ENCODE measurements at regions not wholly inside any gene's neighbourhood (a gene's known extent, or its start where the extent isn't known, plus 50 kb on each side); places are given as distances from the start of the nearest gene placed in this dataset.
A peak's percentile ranks its signal among the peaks of the same experiment; 100 is the strongest.

DNA sequence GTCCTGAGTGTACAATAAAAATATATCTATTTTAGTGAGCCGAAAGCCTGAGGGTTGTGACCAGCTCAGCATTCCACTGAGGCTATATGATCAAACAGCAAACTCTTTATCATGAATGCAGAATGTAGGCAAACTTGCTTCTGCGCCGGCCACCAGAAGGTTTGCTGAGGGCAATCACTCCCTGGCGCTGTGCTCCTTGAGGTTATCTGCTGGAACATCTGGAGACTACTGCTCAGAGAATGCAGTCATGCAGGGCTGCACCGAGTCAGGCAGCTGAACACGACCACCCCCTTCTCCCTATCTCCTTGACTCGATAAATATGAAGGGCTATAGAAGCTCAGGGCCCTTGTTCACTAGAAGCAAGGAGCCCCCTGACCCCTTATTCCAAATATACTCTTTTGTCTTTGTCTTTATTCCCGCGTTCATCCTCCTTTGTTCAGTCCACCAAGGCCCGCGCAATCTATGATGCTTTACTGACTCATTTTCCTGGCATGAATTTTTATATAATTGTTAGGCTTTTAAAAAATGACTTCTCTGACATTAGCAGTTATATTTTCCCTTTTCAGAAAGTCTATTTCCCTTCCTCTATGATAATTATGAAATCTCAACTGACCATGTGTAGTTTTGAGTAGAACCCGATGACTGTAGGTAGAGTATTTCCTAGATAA lies 1089.3 kb downstream of the SLC16A7 start:
- TF ChIP-seq, protein P1, sequence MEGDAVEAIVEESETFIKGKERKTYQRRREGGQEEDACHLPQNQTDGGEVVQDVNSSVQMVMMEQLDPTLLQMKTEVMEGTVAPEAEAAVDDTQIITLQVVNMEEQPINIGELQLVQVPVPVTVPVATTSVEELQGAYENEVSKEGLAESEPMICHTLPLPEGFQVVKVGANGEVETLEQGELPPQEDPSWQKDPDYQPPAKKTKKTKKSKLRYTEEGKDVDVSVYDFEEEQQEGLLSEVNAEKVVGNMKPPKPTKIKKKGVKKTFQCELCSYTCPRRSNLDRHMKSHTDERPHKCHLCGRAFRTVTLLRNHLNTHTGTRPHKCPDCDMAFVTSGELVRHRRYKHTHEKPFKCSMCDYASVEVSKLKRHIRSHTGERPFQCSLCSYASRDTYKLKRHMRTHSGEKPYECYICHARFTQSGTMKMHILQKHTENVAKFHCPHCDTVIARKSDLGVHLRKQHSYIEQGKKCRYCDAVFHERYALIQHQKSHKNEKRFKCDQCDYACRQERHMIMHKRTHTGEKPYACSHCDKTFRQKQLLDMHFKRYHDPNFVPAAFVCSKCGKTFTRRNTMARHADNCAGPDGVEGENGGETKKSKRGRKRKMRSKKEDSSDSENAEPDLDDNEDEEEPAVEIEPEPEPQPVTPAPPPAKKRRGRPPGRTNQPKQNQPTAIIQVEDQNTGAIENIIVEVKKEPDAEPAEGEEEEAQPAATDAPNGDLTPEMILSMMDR (IDR thresholded peaks at IDR 0.05; ENCODE audit: control extremely low read depth in 1 of 3, insufficient read depth in 1 of 3, low read depth in 1 of 3, low read length in 3 of 3), result peak; percentile 33 to 63 (median 44); a peak in 3 of 4 replicates
- TF ChIP-seq POLR2A (IDR thresholded peaks at IDR 0.05; ENCODE audit: control extremely low read depth in 1 of 2, low read depth in 2 of 2, low read length in 2 of 2) (no peak), SP1 (IDR thresholded peaks at IDR 0.05; ENCODE audit: low read depth, low read length) (no peak), GABPA (IDR thresholded peaks at IDR 0.05; ENCODE audit: borderline replicate concordance, insufficient read depth, low read length) (no peak), EP300 (IDR thresholded peaks at IDR 0.05; ENCODE audit: borderline replicate concordance in 1 of 2, low read depth in 2 of 2, low read length in 2 of 2) (no peak), CEBPB (IDR thresholded peaks at IDR 0.05; ENCODE audit: low read depth, low read length) (no peak), NANOG (IDR thresholded peaks at IDR 0.05; ENCODE audit: insufficient read depth, low read depth, low read length, poor library complexity, severe bottlenecking) (no peak), TAF1 (IDR thresholded peaks at IDR 0.05; ENCODE audit: low read depth, low read length) (no peak), RXRA (IDR thresholded peaks at IDR 0.05; ENCODE audit: insufficient read depth, low read depth, low read length) (no peak), MAFK (IDR thresholded peaks at IDR 0.05; ENCODE audit: low read depth, low read length) (no peak), YY1 (IDR thresholded peaks at IDR 0.05; ENCODE audit: low read depth, low read length) (no peak), SIN3A (conservative IDR thresholded peaks at IDR 0.05 in 1 of 2, IDR thresholded peaks at IDR 0.05 in 1 of 2; ENCODE audit: low read depth in 1 of 2, low read length in 2 of 2) (no peak)
